ENCODE measurements at regions not wholly inside any gene's neighbourhood (a gene's known extent, or its start where the extent isn't known, plus 50 kb on each side); places are given as distances from the start of the nearest gene placed in this dataset.

DNA sequence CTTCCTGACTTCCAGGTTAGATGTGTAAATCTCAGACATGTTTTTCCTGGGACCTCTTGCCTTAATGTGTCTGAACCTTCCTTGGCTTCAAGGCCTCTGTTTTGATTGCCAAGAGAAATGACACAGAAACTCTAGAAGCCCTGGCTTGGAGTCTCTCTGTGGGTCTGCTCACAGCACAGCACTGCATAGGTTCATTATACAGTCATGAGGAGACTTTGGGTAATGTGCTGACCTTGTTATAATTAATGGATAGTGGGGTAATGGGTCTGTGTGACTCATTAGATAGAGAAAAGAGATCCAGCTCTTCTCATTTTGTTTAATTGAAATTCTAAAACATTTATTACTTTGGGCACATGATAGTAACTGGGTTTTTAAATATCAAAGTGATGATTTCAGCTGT, 175.8 kb upstream of the GLRA1 start:
- no TSS peak for BruUV-seq (replicated peaks)
- RAD21 ChIA-PET (ENCODE audit: low non-redundant PET in 1 of 2, low total read pairs in 2 of 2, uncharacterized antibody in 2 of 2, unreplicated experiment in 2 of 2) = no interaction called here
- no peak for TF ChIP-seq CTCF (IDR thresholded peaks at IDR 0.05 in 2 of 3, conservative IDR thresholded peaks at IDR 0.05 in 1 of 3; ENCODE audit: borderline replicate concordance in 1 of 3, insufficient read depth in 1 of 3, low read depth in 2 of 3, low read length in 2 of 3)
- TF ChIP-seq, protein P1, sequence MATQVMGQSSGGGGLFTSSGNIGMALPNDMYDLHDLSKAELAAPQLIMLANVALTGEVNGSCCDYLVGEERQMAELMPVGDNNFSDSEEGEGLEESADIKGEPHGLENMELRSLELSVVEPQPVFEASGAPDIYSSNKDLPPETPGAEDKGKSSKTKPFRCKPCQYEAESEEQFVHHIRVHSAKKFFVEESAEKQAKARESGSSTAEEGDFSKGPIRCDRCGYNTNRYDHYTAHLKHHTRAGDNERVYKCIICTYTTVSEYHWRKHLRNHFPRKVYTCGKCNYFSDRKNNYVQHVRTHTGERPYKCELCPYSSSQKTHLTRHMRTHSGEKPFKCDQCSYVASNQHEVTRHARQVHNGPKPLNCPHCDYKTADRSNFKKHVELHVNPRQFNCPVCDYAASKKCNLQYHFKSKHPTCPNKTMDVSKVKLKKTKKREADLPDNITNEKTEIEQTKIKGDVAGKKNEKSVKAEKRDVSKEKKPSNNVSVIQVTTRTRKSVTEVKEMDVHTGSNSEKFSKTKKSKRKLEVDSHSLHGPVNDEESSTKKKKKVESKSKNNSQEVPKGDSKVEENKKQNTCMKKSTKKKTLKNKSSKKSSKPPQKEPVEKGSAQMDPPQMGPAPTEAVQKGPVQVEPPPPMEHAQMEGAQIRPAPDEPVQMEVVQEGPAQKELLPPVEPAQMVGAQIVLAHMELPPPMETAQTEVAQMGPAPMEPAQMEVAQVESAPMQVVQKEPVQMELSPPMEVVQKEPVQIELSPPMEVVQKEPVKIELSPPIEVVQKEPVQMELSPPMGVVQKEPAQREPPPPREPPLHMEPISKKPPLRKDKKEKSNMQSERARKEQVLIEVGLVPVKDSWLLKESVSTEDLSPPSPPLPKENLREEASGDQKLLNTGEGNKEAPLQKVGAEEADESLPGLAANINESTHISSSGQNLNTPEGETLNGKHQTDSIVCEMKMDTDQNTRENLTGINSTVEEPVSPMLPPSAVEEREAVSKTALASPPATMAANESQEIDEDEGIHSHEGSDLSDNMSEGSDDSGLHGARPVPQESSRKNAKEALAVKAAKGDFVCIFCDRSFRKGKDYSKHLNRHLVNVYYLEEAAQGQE (IDR thresholded peaks at IDR 0.05; ENCODE audit: low read depth) = no peak
- TF ChIP-seq, protein P2, sequence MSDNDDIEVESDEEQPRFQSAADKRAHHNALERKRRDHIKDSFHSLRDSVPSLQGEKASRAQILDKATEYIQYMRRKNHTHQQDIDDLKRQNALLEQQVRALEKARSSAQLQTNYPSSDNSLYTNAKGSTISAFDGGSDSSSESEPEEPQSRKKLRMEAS (IDR thresholded peaks at IDR 0.05) = no peak
- no peak for TF ChIP-seq RAD21 (IDR thresholded peaks at IDR 0.05; ENCODE audit: low read depth)
- no peak for TF ChIP-seq ZNF274 (IDR thresholded peaks at IDR 0.05; ENCODE audit: low read depth, low read length)
- no peak for TF ChIP-seq CEBPB (IDR thresholded peaks at IDR 0.05; ENCODE audit: low read depth)
- TF ChIP-seq, protein P3, sequence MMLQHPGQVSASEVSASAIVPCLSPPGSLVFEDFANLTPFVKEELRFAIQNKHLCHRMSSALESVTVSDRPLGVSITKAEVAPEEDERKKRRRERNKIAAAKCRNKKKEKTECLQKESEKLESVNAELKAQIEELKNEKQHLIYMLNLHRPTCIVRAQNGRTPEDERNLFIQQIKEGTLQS (IDR thresholded peaks at IDR 0.05) = no peak
- POLR2A ChIA-PET = no interaction called here
- H3K36me3 ChIP-seq (ENCODE audit: control insufficient read depth in 1 of 2, insufficient read depth in 2 of 2, low read length in 2 of 2) = no peaks in the 10 kb centered on the region
- no peak overlapping the region for H3K4me3 ChIP-seq (replicated peaks in 1 of 2; ENCODE audit: low read depth in 1 of 2, low read length in 2 of 2)
- H3K4me1 ChIP-seq (ENCODE audit: control insufficient read depth in 1 of 2, insufficient read depth in 2 of 2, low read length in 2 of 2) = no peaks in the 10 kb centered on the region
- H3K9me2 ChIP-seq (ENCODE audit: insufficient read depth) = no peaks in the 10 kb centered on the region
- no peak overlapping the region for H3K9ac ChIP-seq (ENCODE audit: low read length)
- ATAC-seq (no peak), DNase-seq (ENCODE audit: low read depth, low spot score) (no peak)
- H3K9me3 ChIP-seq (ENCODE audit: control insufficient read depth in 1 of 2, insufficient read depth in 1 of 2, low read depth in 1 of 2, low read length in 2 of 2) = no peaks in the 10 kb centered on the region
- no peak overlapping the region for H3K27ac ChIP-seq (ENCODE audit: low read depth, low read length)
- no peak overlapping the region for H2AFZ ChIP-seq (ENCODE audit: low read depth, low read length, poor library complexity, severe bottlenecking)
- H3K4me2 ChIP-seq (ENCODE audit: low read length) = no peak overlapping the region
- no peaks in the 10 kb centered on the region for H3K79me2 ChIP-seq (ENCODE audit: insufficient read depth, low read length)
- CTCF ChIA-PET = no interaction called here
- H4K20me1 ChIP-seq (ENCODE audit: insufficient read depth) = 0 out of 2 replicates have a peak, but pooled peaks cover 3% of the 10 kb centered on the region
- intact Hi-C loops (cut with micrococcal nuclease) = no loop called here
- peaks cover 21% of the 10 kb centered on the region; the same call in 1 of the 2 replicates for H3K27me3 ChIP-seq (ENCODE audit: insufficient read depth, low read length)

Data from HCT116 (cell line).